Fibroblast of villous mesenchyme (primary cell): ENCODE measurements at regions not wholly inside any gene's neighbourhood (a gene's known extent, or its start where the extent isn't known, plus 50 kb on each side); places are given as distances from the start of the nearest gene placed in this dataset.
"Not testable (repeated sequence)": the region's sequence is repeated elsewhere in the genome, so short reads cannot be mapped to it uniquely, and the experiment has no call there.

ENCODE experiments used
- DNase-seq: peaks from one replicate; pipeline ENCODE4 v3.0.0-alpha.2; 2010; ENCODE audit warnings: low read depth
- H3K4me3 ChIP-seq: 2 replicates; pipeline ENCODE4 v1.5.1; 2011; ENCODE audit warnings: low read depth, mild to moderate bottlenecking, low read length
- CTCF ChIP-seq: IDR thresholded peaks from 2 replicates; pipeline ENCODE4 v1.5.1; 2012; ENCODE audit warnings: low read depth, mild to moderate bottlenecking, low read length; ENCODE audit not compliant: insufficient read depth

- H3K4me3 ChIP-seq, result no peak overlapping the region
- no peak for TF ChIP-seq CTCF
- peak; percentile 19 for DNase-seq
Measured at GRCh38 chr4:19473569-19473968, 778.1 kb upstream of the SLIT2 start.

DNA sequence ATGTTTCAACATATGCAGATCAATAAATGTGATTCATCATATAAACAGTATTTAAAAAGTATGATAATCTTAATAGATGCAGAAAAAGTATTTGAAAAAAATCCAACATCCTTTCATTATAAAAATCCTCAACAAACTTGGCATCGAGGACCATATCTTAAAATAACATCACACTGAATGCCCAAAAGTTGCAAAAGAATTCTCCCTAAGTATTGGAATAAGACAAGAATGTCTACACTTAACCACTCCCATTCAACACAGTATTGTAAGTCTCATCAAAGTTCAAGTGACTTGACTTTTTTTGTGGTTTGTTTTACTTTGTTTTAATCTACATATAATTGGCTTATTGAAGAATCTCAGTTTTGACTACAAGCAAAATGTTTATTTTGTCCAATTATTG, 779.0 kb upstream of the SLIT2 start:
- no peak for DNase-seq
- no peak overlapping the region for H3K4me3 ChIP-seq
- no peak for TF ChIP-seq CTCF

- DNase-seq, H3K4me3 ChIP-seq: not testable (repeated sequence)
Measured at GRCh38 chr4:19470001-19470400, 781.7 kb upstream of the SLIT2 start.

DNA sequence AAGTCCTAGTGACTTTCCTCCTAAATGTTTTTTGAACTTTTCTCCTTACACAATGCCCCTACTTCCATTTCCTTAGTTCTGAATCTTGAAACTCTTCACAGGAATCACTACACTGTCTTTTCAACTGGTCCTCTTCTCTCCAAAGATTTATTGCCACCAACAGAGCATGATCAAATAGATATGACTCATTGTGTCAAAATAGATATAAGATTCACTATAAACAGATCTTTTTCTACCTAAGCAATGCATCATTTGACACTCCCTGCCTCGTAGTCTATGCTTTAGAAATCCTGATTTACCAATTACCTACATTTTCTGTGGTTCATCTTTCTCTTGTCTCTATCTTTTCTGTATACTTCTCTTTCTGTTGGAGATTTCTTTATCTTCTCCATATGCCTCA, 789.6 kb upstream of the SLIT2 start:
- TF ChIP-seq CTCF, result no peak
- no peak for DNase-seq
- no peak overlapping the region for H3K4me3 ChIP-seq

DNA sequence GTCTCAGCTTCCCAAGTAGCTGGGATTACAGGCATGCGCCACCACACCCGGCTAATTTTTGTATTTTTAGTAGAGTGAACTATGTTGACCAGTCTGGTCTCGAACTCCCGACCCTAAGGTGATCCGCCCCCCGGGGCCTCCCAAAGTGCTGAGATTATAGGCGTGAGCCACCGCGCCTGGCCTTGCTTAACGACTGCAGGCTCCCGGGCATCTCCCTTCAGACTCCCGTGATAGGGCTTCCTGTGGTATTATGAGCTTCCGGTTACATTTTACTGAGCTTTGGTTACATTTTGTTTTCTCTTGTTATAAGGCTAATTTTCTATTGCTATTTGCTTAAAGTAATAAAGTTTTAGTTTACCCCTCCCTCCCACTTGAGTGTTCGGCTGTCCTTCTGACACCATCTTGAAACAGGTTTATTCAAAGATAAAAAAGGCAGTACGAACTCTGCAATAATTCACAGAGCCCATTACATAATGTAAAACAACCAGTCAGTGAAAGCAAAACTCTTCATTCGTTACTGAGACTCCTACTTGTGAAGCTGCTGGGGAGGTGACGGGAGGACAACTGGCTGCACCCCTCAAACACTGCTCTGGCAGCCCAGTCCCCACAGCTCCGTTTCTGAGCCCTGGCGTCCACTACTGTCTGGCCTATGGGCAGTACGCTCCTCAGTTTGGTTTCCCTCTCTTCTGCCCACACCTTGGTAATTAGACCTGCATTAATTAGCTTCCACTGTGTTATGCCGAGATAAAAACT, 795.7 kb upstream of the SLIT2 start:
- DNase-seq, result peak; percentile 32
- H3K4me3 ChIP-seq, result peak overlapping the region; percentile 57

DNA sequence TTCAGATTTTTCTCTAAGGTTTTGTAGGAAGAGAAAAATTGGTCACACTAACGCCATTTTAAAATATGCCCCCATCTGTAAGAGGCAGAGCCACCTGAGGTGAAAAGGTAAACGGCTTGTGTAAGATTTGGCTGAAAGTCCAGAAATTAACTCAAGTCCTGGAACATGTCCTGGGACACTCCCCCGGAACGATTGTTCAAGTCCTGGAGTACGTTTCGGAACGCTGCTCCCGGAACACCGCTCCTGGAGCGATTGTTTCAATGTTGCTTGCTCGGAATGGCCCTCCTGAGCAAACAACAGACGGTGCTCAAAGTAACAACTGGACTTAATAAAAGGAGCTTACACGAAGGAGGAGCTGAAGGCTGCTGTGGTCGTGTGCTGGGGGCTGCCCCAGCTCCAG, 796.5 kb upstream of the SLIT2 start:
- DNase-seq, result no peak
- no peak for TF ChIP-seq CTCF
- H3K4me3 ChIP-seq, result peak overlapping the region; percentile 57

More for the DNA sequence above, 795.7 kb upstream of the SLIT2 start:
- TF ChIP-seq CTCF, result no peak

- TF ChIP-seq CTCF, result no peak
- DNase-seq, result peak; percentile 50
- no peak overlapping the region for H3K4me3 ChIP-seq
Measured at GRCh38 chr4:19438233-19438632, 813.5 kb upstream of the SLIT2 start.
